Astrocyte (in vitro differentiated cells and primary cell): ENCODE measurements at regions not wholly inside any gene's neighbourhood (a gene's known extent, or its start where the extent isn't known, plus 50 kb on each side); places are given as distances from the start of the nearest gene placed in this dataset.

Experiments used
- DNase-seq: peaks from one replicate; pipeline ENCODE4 v3.0.0-alpha.2; 2010; ENCODE audit warnings: low read depth
- FAIRE-seq: peaks from 2 replicates; lab custom pipeline; 2011; peaks lifted over from hg19 to GRCh38; lab: Jason Lieb, UNC
- H2AFZ ChIP-seq: 2 replicates; pipeline ENCODE4 v1.6.0; 2012; ENCODE audit warnings: low read depth, low read length, inconsistent platforms
- H3K27ac ChIP-seq: 2 replicates; pipeline ENCODE4 v1.5.1; 2011; ENCODE audit warnings: low read depth, low read length, inconsistent platforms
- H3K27me3 ChIP-seq: 2 replicates; pipeline ENCODE4 v1.6.0; 2011; ENCODE audit warnings: low read length, inconsistent platforms; ENCODE audit not compliant: insufficient read depth
- H3K36me3 ChIP-seq: 2 replicates; pipeline ENCODE4 v1.5.1; 2011; ENCODE audit warnings: low read length, inconsistent platforms; ENCODE audit not compliant: insufficient read depth
- H3K4me1 ChIP-seq: 2 replicates; pipeline ENCODE4 v1.5.1; 2011; ENCODE audit warnings: low read length, inconsistent platforms; ENCODE audit not compliant: insufficient read depth
- H3K4me2 ChIP-seq: 2 replicates; pipeline ENCODE4 v1.6.0; 2012; ENCODE audit warnings: low read length, inconsistent platforms
- H3K4me3 ChIP-seq: 2 replicates; pipeline ENCODE4 v1.5.1; 2011; ENCODE audit warnings: low read depth, mild to moderate bottlenecking, low read length, inconsistent platforms; ENCODE audit not compliant: insufficient read depth
- H3K79me2 ChIP-seq: 2 replicates; pipeline ENCODE4 v1.6.0; 2012; ENCODE audit warnings: mild to moderate bottlenecking, low read length, inconsistent platforms; ENCODE audit not compliant: insufficient read depth
- H3K9ac ChIP-seq: 2 replicates; pipeline ENCODE4 v1.6.0; 2012; ENCODE audit warnings: mild to moderate bottlenecking, low read length, inconsistent platforms
- H3K9me3 ChIP-seq: 2 replicates; pipeline ENCODE4 v1.5.1; 2012; ENCODE audit warnings: low read depth, mild to moderate bottlenecking, low read length, inconsistent platforms; ENCODE audit not compliant: insufficient read depth
- H4K20me1 ChIP-seq: 2 replicates; pipeline ENCODE4 v1.6.0; 2012; ENCODE audit warnings: low read length, inconsistent platforms; ENCODE audit not compliant: insufficient read depth
- H3K27ac Mint-ChIP-seq: one replicate; pipeline ENCODE4 v1.8.0; 2021; ENCODE audit warnings: mild to moderate bottlenecking, mixed read lengths; ENCODE audit not compliant: unreplicated experiment
- H3K27me3 Mint-ChIP-seq: one replicate; pipeline ENCODE4 v1.8.0; 2021; ENCODE audit warnings: low read depth, mixed read lengths; ENCODE audit not compliant: unreplicated experiment
- H3K36me3 Mint-ChIP-seq: one replicate; pipeline ENCODE4 v1.8.0; 2021; ENCODE audit warnings: low read depth, mixed read lengths; ENCODE audit not compliant: unreplicated experiment
- H3K4me1 Mint-ChIP-seq: one replicate; pipeline ENCODE4 v1.8.0; 2021; ENCODE audit warnings: low read depth, mixed read lengths; ENCODE audit not compliant: unreplicated experiment
- H3K4me3 Mint-ChIP-seq: one replicate; pipeline ENCODE4 v1.8.0; 2021; ENCODE audit warnings: mild to moderate bottlenecking, moderate library complexity, mixed read lengths; ENCODE audit not compliant: unreplicated experiment
- H3K9me3 Mint-ChIP-seq: one replicate; pipeline ENCODE4 v1.8.0; 2021; ENCODE audit warnings: mild to moderate bottlenecking, mixed read lengths; ENCODE audit not compliant: unreplicated experiment
- EZH2 ChIP-seq: IDR thresholded peaks from 2 replicates; pipeline ENCODE4 v1.6.1; 2012; ENCODE audit warnings: mild to moderate bottlenecking, low read length, inconsistent platforms; ENCODE audit not compliant: insufficient read depth
- TF ChIP-seq, protein P1 (sequence below): IDR thresholded peaks from 2 replicates; pipeline ENCODE4 v1.5.1; 2011; ENCODE audit warnings: low read depth, mild to moderate bottlenecking, inconsistent platforms, low read length, moderate library complexity; ENCODE audit not compliant: insufficient read depth

DNA sequence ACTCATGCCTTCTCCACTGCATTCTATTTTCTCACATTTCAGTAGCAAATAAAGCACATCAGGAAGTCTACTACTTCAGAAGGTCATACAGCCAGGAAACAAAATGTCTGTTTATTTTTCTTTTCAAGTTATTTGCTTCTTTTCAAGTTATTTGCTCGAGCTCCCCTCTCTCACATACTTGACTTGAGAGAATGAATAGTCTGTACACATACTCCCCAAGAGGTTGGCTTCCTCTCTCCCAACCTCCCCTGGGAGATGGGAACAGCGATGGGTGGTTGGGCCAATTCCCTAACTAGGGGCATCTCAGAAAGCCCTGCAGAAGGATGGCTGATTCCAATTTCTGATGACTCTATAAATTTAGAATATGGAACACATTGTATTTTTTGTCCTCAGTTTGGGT lies 64.7 kb upstream of the PTPN13 start:
- H3K9me3 ChIP-seq: no peaks in the 10 kb centered on the region
- H3K4me1 Mint-ChIP-seq: no peaks in the 10 kb centered on the region
- H3K27me3 ChIP-seq: no peaks in the 10 kb centered on the region
- TF ChIP-seq EZH2: no peak
- TF ChIP-seq, protein P1, sequence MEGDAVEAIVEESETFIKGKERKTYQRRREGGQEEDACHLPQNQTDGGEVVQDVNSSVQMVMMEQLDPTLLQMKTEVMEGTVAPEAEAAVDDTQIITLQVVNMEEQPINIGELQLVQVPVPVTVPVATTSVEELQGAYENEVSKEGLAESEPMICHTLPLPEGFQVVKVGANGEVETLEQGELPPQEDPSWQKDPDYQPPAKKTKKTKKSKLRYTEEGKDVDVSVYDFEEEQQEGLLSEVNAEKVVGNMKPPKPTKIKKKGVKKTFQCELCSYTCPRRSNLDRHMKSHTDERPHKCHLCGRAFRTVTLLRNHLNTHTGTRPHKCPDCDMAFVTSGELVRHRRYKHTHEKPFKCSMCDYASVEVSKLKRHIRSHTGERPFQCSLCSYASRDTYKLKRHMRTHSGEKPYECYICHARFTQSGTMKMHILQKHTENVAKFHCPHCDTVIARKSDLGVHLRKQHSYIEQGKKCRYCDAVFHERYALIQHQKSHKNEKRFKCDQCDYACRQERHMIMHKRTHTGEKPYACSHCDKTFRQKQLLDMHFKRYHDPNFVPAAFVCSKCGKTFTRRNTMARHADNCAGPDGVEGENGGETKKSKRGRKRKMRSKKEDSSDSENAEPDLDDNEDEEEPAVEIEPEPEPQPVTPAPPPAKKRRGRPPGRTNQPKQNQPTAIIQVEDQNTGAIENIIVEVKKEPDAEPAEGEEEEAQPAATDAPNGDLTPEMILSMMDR: no peak
- no peaks in the 10 kb centered on the region for H3K9me3 Mint-ChIP-seq
- H3K27ac Mint-ChIP-seq: no peak overlapping the region
- H3K4me3 Mint-ChIP-seq: no peak overlapping the region
- no peaks in the 10 kb centered on the region for H3K36me3 ChIP-seq
- no peak overlapping the region for H3K4me3 ChIP-seq
- H3K4me1 ChIP-seq: no peaks in the 10 kb centered on the region
- H3K27ac ChIP-seq: no peak overlapping the region
- no peak overlapping the region for H3K9ac ChIP-seq
- no peak overlapping the region for H2AFZ ChIP-seq
- DNase-seq: no peak
- no peaks in the 10 kb centered on the region for H3K79me2 ChIP-seq
- H3K4me2 ChIP-seq: no peak overlapping the region
- no peaks in the 10 kb centered on the region for H3K27me3 Mint-ChIP-seq
- no peak for FAIRE-seq
- no peaks in the 10 kb centered on the region for H4K20me1 ChIP-seq
- peaks cover 1% of the 10 kb centered on the region for H3K36me3 Mint-ChIP-seq

DNA sequence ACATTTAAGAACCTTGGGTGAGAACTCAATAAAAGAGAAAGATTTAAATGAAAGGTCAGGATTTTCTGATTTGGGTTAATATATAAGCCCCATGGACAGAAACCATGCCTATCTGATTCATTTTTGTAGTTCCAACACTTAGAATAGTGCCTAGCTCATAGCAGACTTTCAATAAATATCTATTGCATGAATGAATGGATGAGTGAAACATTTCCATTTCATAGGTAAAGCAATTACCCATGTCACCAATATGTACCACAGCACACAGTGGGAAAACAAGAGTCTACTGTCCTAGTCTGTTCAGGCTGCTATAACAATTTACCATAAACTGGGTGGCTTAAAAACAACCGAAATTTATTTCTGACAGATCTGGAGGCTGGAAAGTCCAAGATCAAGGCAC lies 63.9 kb upstream of the PTPN13 start:
- Histone ChIP-seq H3K27me3 (no peaks in the 10 kb centered on the region), H4K20me1 (no peaks in the 10 kb centered on the region), H3K4me2 (no peak overlapping the region), H3K79me2 (no peaks in the 10 kb centered on the region), H3K36me3 (no peaks in the 10 kb centered on the region), H3K9ac (no peak overlapping the region), H2AFZ (no peak overlapping the region), H3K4me3 (no peak overlapping the region), H3K4me1 (no peaks in the 10 kb centered on the region), H3K27ac (no peak overlapping the region), H3K9me3 (no peaks in the 10 kb centered on the region)
- Mint-ChIP-seq H3K4me3 (no peak overlapping the region), H3K9me3 (no peaks in the 10 kb centered on the region), H3K4me1 (no peaks in the 10 kb centered on the region), H3K27me3 (no peaks in the 10 kb centered on the region), H3K27ac (no peak overlapping the region), H3K36me3 (peaks cover 1% of the 10 kb centered on the region)
- DNase-seq: no peak
- TF ChIP-seq, protein P1: no peak
- no peak for TF ChIP-seq EZH2
- FAIRE-seq: no peak

DNA sequence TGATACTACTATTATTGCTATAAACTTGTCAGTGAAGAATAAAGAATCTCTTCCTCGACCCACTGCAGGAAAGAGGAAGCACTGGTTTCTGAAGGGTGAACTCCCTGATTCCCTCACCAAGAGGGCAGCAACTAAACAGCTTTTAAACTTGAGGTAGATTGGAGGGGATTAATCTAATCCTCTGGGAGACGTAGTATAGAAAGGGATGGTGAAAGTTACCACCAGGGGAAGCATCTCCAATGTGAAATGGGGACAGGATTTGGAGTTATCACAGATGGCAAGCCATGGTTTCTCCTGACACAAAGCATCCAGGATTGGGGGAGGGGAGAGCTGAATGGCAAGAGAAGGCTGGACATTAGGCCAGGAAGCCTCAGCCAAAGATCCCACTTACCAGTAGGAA lies 62.7 kb upstream of the PTPN13 start:
- Histone ChIP-seq H3K36me3 (no peaks in the 10 kb centered on the region), H2AFZ (no peak overlapping the region), H3K79me2 (no peaks in the 10 kb centered on the region), H3K4me3 (no peak overlapping the region), H3K4me2 (no peak overlapping the region), H4K20me1 (no peaks in the 10 kb centered on the region), H3K9me3 (no peaks in the 10 kb centered on the region), H3K4me1 (no peaks in the 10 kb centered on the region), H3K27me3 (no peaks in the 10 kb centered on the region), H3K27ac (no peak overlapping the region), H3K9ac (no peak overlapping the region)
- H3K27me3 Mint-ChIP-seq: no peaks in the 10 kb centered on the region
- no peak for DNase-seq
- FAIRE-seq: no peak
- peaks cover 1% of the 10 kb centered on the region for H3K36me3 Mint-ChIP-seq
- no peak overlapping the region for H3K27ac Mint-ChIP-seq
- H3K4me1 Mint-ChIP-seq: no peaks in the 10 kb centered on the region
- no peak for TF ChIP-seq EZH2
- TF ChIP-seq, protein P1: no peak
- H3K4me3 Mint-ChIP-seq: no peak overlapping the region
- no peaks in the 10 kb centered on the region for H3K9me3 Mint-ChIP-seq
